Stomach (tissue), 8 donors: ENCODE measurements at regions not wholly inside any gene's neighbourhood (a gene's known extent, or its start where the extent isn't known, plus 50 kb on each side); places are given as distances from the start of the nearest gene placed in this dataset.

ENCODE experiments used
- DNase-seq, 2 donors: peaks; one replicate each; pipeline versions ENCODE4 v3.0.0 to v3.0.0-alpha.2; 2013 to 2019
- H3K27ac ChIP-seq, 5 donors: fragments of 200-600 bp in 4 of 5; sonication (generic) in 4 of 5; one replicate each; pipeline ENCODE4 v1.5.1; 2013 to 2019; ENCODE audit warnings: mild to moderate bottlenecking in 1 of 5, moderate library complexity in 1 of 5
- H3K27me3 ChIP-seq, 3 donors: fragments of 200-600 bp; sonication (generic); one replicate each; pipeline ENCODE4 v1.5.1; 2017 to 2019; ENCODE audit warnings: mixed run types in 1 of 3
- H3K36me3 ChIP-seq, 4 donors: fragments of 200-600 bp; sonication (generic); 1 replicate in 3 of 4; 2 replicates in 1 of 4; pipeline ENCODE4 v1.5.1; 2016 to 2019
- H3K4me1 ChIP-seq, 4 donors: fragments of 200-600 bp; sonication (generic); one replicate each; pipeline ENCODE4 v1.5.1; 2016 to 2019
- H3K4me3 ChIP-seq, 4 donors: fragments of 200-600 bp; sonication (generic) in 3 of 4; one replicate each; pipeline ENCODE4 v1.5.1; 2016 to 2019; ENCODE audit warnings: mild to moderate bottlenecking in 1 of 4
- H3K9me3 ChIP-seq, 4 donors: fragments of 200-600 bp; sonication (generic); one replicate each; pipeline ENCODE4 v1.5.1; 2016 to 2019
- CTCF ChIP-seq, 7 experiments: fragments of 450-650 bp in 4 of 7; fragments of 200-600 bp in 3 of 7; sonication (generic) in 3 of 7; IDR thresholded peaks; one replicate each; pipeline ENCODE4 v1.5.1; 2016 to 2019; ENCODE audit warnings: antibody characterized with exemption in 7 of 7, control low read depth in 2 of 7, mild to moderate bottlenecking in 1 of 7
- EP300 ChIP-seq: sonication (generic); formaldehyde crosslinking; IDR thresholded peaks from one replicate; pipeline ENCODE4 v1.6.1; 2017; ENCODE audit warnings: antibody characterized with exemption
- POLR2A ChIP-seq, 4 donors: fragments of 450-650 bp; IDR thresholded peaks; one replicate each; pipeline ENCODE4 v1.6.1; 2016; ENCODE audit warnings: antibody characterized with exemption in 4 of 4, control low read depth in 2 of 4, mild to moderate bottlenecking in 1 of 4, moderate library complexity in 1 of 4
- POLR2AphosphoS5 ChIP-seq, 3 donors: sonication (generic); formaldehyde crosslinking; IDR thresholded peaks; one replicate each; pipeline ENCODE4 v1.6.1; 2016; ENCODE audit warnings: antibody characterized with exemption in 3 of 3
- WGBS, 5 donors: extraction: QIAGEN DNeasy Blood & Tissue Kit in 3 of 5; methylation state at CpG; one replicate each; pipeline versions ENCODE4 v1.1.5 to v1.1.7; 2013 to 2018; 5-methylcytosine and 5-hydroxymethylcytosine counted together
- intact Hi-C: fragments of 100-400 bp; cut with DNase I; formaldehyde crosslinking; loops from one replicate; pipeline ENCODE4 v1.15.1; 2023; ENCODE audit warnings: low total_unique reads
- donor health status: healthy with polysubstance abuse.
- donor health status: Bipolar disorder and iron deficiency.
- donor health status: healthy.

GRCh38 chr3:103906304-103906703 lies 1460.4 kb upstream of the ALCAM start:
- no peak overlapping the region for H3K27ac ChIP-seq
- TF ChIP-seq POLR2AphosphoS5 (IDR thresholded peaks at IDR 0.05) (no peak), POLR2A (IDR thresholded peaks at IDR 0.05) (no peak), CTCF (IDR thresholded peaks at IDR 0.05) (no peak), EP300 (no peak)
- 46 to 58% (median 49%) methylated on average over 2 of the region's 2 CpGs for WGBS, 5 donors
- H3K9me3 ChIP-seq: no peaks in the 10 kb centered on the region
- H3K36me3 ChIP-seq: no peaks in the 10 kb centered on the region
- H3K4me3 ChIP-seq: no peak overlapping the region
- intact Hi-C loops: no loop called here
- no peak for DNase-seq
- H3K27me3 ChIP-seq: no peaks in the 10 kb centered on the region
- no peaks in the 10 kb centered on the region for H3K4me1 ChIP-seq

- WGBS, 5 donors: 79 to 90% (median 87%) methylated on average over 2 of the region's 2 CpGs
- no peaks in the 10 kb centered on the region for H3K9me3 ChIP-seq
- H3K27ac ChIP-seq: no peak overlapping the region
- intact Hi-C loops: no loop called here
- H3K27me3 ChIP-seq: no peaks in the 10 kb centered on the region
- H3K36me3 ChIP-seq: no peaks in the 10 kb centered on the region
- TF ChIP-seq POLR2A (IDR thresholded peaks at IDR 0.05) (no peak), POLR2AphosphoS5 (IDR thresholded peaks at IDR 0.05) (no peak), CTCF (IDR thresholded peaks at IDR 0.05) (no peak), EP300 (no peak)
- DNase-seq: no peak
- H3K4me3 ChIP-seq: no peak overlapping the region
- H3K4me1 ChIP-seq: no peaks in the 10 kb centered on the region
Measured at GRCh38 chr3:103906808-103907207, 1459.9 kb upstream of the ALCAM start.

- Histone ChIP-seq H3K36me3 (no peaks in the 10 kb centered on the region), H3K9me3 (no peaks in the 10 kb centered on the region), H3K27me3 (no peaks in the 10 kb centered on the region), H3K4me3 (no peak overlapping the region), H3K27ac (no peak overlapping the region), H3K4me1 (no peaks in the 10 kb centered on the region)
- intact Hi-C loops: no loop called here
- TF ChIP-seq POLR2A (IDR thresholded peaks at IDR 0.05) (no peak), POLR2AphosphoS5 (IDR thresholded peaks at IDR 0.05) (no peak)
- 85 to 91% (median 91%) methylated on average over 3 of the region's 3 CpGs for WGBS, 5 donors
- DNase-seq: no peak
Measured at GRCh38 chr3:103907567-103907966, 1459.1 kb upstream of the ALCAM start.

- no peak overlapping the region for H3K4me3 ChIP-seq
- H3K27me3 ChIP-seq: no peaks in the 10 kb centered on the region
- 88 to 96% (median 92%) methylated on average over 1 of the region's 1 CpG for WGBS, 5 donors
- DNase-seq: no peak
- intact Hi-C loops: no loop called here
- H3K36me3 ChIP-seq: no peaks in the 10 kb centered on the region
- no peak overlapping the region for H3K27ac ChIP-seq
- H3K4me1 ChIP-seq: no peaks in the 10 kb centered on the region
- no peaks in the 10 kb centered on the region for H3K9me3 ChIP-seq
- TF ChIP-seq POLR2AphosphoS5 (IDR thresholded peaks at IDR 0.05) (no peak), CTCF (IDR thresholded peaks at IDR 0.05) (no peak), EP300 (no peak), POLR2A (IDR thresholded peaks at IDR 0.05) (no peak)
Measured at GRCh38 chr3:103909395-103909794, 1457.3 kb upstream of the ALCAM start.

GRCh38 chr3:103918336-103918735 lies 1448.4 kb upstream of the ALCAM start:
- no peak for TF ChIP-seq POLR2A (IDR thresholded peaks at IDR 0.05)
- no peak for TF ChIP-seq EP300
- no peak for TF ChIP-seq POLR2AphosphoS5 (IDR thresholded peaks at IDR 0.05)
- no peak for TF ChIP-seq CTCF (IDR thresholded peaks at IDR 0.05)
- Histone ChIP-seq H3K9me3 (no peaks in the 10 kb centered on the region), H3K27me3 (no peaks in the 10 kb centered on the region), H3K27ac (no peak overlapping the region), H3K36me3 (no peaks in the 10 kb centered on the region), H3K4me1 (no peaks in the 10 kb centered on the region), H3K4me3 (no peak overlapping the region)
- no peak for DNase-seq
- intact Hi-C loops: no loop called here
